ENCODE measurements at regions not wholly inside any gene's neighbourhood (a gene's known extent, or its start where the extent isn't known, plus 50 kb on each side); places are given as distances from the start of the nearest gene placed in this dataset.

GRCh38 chr16:86878236-86879080, 300.1 kb downstream of the FOXL1 start:
- TF ChIP-seq POLR2A (IDR thresholded peaks at IDR 0.05) (no peak), CTCF (IDR thresholded peaks at IDR 0.05) (no peak), POLR2AphosphoS5 (IDR thresholded peaks at IDR 0.05; ENCODE audit: insufficient read depth in 1 of 2, low read depth in 1 of 2) (no peak)

Measured in vagina (tissue), 2 donors.